Spleen (tissue), 11 donors: ENCODE measurements at regions not wholly inside any gene's neighbourhood (a gene's known extent, or its start where the extent isn't known, plus 50 kb on each side); places are given as distances from the start of the nearest gene placed in this dataset.

Experiments
- DNase-seq: peaks from one replicate; pipeline ENCODE4 v3.0.0-alpha.2; 2020
- H3K27ac ChIP-seq, 8 donors: fragments of 200-600 bp; sonication (generic) in 7 of 8; 1 replicate in 4 of 8; 2 replicates in 4 of 8; pipeline versions ENCODE4 v1.5.0 to v1.8.0; 2016 to 2021; ENCODE audit warnings: inconsistent platforms in 4 of 8, mild to moderate bottlenecking in 4 of 8, moderate library complexity in 1 of 8
- H3K27me3 ChIP-seq, 7 donors: fragments of 200-600 bp; sonication (generic) in 6 of 7; replicated peaks in 1 of 7; 1 replicate in 4 of 7; 2 replicates in 3 of 7; pipeline versions ENCODE4 v1.5.0 to v1.8.0; 2016 to 2021; ENCODE audit warnings: inconsistent platforms in 3 of 7, mild to moderate bottlenecking in 1 of 7
- H3K36me3 ChIP-seq, 6 donors: fragments of 200-600 bp; sonication (generic) in 5 of 6; 1 replicate in 4 of 6; 2 replicates in 2 of 6; pipeline versions ENCODE4 v1.5.0 to v1.8.0; 2016 to 2021; ENCODE audit warnings: inconsistent platforms in 2 of 6
- H3K4me1 ChIP-seq, 6 donors: fragments of 200-600 bp; sonication (generic) in 5 of 6; 1 replicate in 3 of 6; 2 replicates in 3 of 6; pipeline versions ENCODE4 v1.5.0 to v1.8.0; 2016 to 2021; ENCODE audit warnings: inconsistent platforms in 3 of 6
- H3K4me3 ChIP-seq, 8 donors: fragments of 200-600 bp; sonication (generic) in 7 of 8; 1 replicate in 4 of 8; 2 replicates in 4 of 8; pipeline versions ENCODE4 v1.5.0 to v1.8.0; 2016 to 2021; ENCODE audit warnings: inconsistent platforms in 4 of 8, mild to moderate bottlenecking in 4 of 8, moderate library complexity in 2 of 8
- H3K9me3 ChIP-seq, 8 donors: fragments of 200-600 bp; sonication (generic) in 7 of 8; 1 replicate in 4 of 8; 2 replicates in 4 of 8; pipeline versions ENCODE4 v1.5.0 to v1.8.0; 2016 to 2021; ENCODE audit warnings: inconsistent platforms in 4 of 8
- CTCF ChIP-seq, 11 experiments: fragments of 200-600 bp in 7 of 11; fragments of 450-650 bp in 4 of 11; sonication (generic) in 4 of 11; IDR thresholded peaks in 8 of 11; conservative IDR thresholded peaks in 3 of 11; 1 replicate in 7 of 11; 2 replicates in 4 of 11; pipeline versions ENCODE4 v1.4.0 to v1.8.0; 2016 to 2021; ENCODE audit warnings: antibody characterized with exemption in 11 of 11, inconsistent platforms in 4 of 11, mild to moderate bottlenecking in 1 of 11
- POLR2A ChIP-seq, 3 donors: fragments of 450-650 bp; IDR thresholded peaks; one replicate each; pipeline ENCODE4 v1.5.1; 2017; ENCODE audit warnings: antibody characterized with exemption in 3 of 3, mild to moderate bottlenecking in 1 of 3
- POLR2AphosphoS5 ChIP-seq, 3 donors: sonication (generic); formaldehyde crosslinking; IDR thresholded peaks; one replicate each; pipeline ENCODE4 v1.5.1; 2017; ENCODE audit warnings: antibody characterized with exemption in 3 of 3
- WGBS, 5 donors: extraction: QIAGEN DNeasy Blood & Tissue Kit in 3 of 5; methylation state at CpG; one replicate each; pipeline versions ENCODE4 v1.1.5 to v1.1.7; 2013 to 2018; 5-methylcytosine and 5-hydroxymethylcytosine counted together
- intact Hi-C: fragments of 100-400 bp; cut with DNase I; formaldehyde crosslinking; loops from one replicate; pipeline ENCODE4 v1.15.0; 2023; ENCODE audit warnings: low total_unique reads
- donor health status: healthy with polysubstance abuse.
- donor health status: DM: no; HTN: no; CAD: no; lungs with moderate emphysema.
- donor health status: DM: no; HTN: no; CAD: no.
- donor health status: Bipolar disorder and iron deficiency.
- donor health status: healthy.
- donor health status: DM: no; HTN: no; CAD: no.
- donor health status: DM: yes; HTN: yes; CAD: no.

- intact Hi-C loops = no loop called here
- Histone ChIP-seq H3K4me3 (no peak overlapping the region), H3K9me3 (peaks cover 0 to 19% (median 5%) of the 10 kb centered on the region in 8 donors), H3K27me3 (no peaks in the 10 kb centered on the region), H3K4me1 (no peaks in the 10 kb centered on the region), H3K36me3 (no peaks in the 10 kb centered on the region), H3K27ac (no peak overlapping the region)
- 82 to 95% (median 88%) methylated on average over 2 of the region's 2 CpGs for WGBS, 5 donors
- TF ChIP-seq POLR2A (IDR thresholded peaks at IDR 0.05) (no peak), CTCF (IDR thresholded peaks at IDR 0.05 in 8 of 11, conservative IDR thresholded peaks at IDR 0.05 in 3 of 11) (no peak), POLR2AphosphoS5 (IDR thresholded peaks at IDR 0.05) (no peak)
- DNase-seq = no peak
These were observed 1409.8 kb downstream of the PCDH7 start for GRCh38 chr4:32129967-32130366.

- intact Hi-C loops = no loop called here
- WGBS, 5 donors = 88 to 100% (median 91%) methylated on average over 1 of the region's 1 CpG
- Histone ChIP-seq H3K27me3 (no peaks in the 10 kb centered on the region), H3K4me1 (no peaks in the 10 kb centered on the region), H3K36me3 (no peaks in the 10 kb centered on the region), H3K4me3 (no peak overlapping the region), H3K27ac (no peak overlapping the region), H3K9me3 (peaks cover 0 to 19% (median 7%) of the 10 kb centered on the region in 8 donors)
- TF ChIP-seq POLR2A (IDR thresholded peaks at IDR 0.05) = no peak
- no peak for TF ChIP-seq CTCF (IDR thresholded peaks at IDR 0.05 in 8 of 11, conservative IDR thresholded peaks at IDR 0.05 in 3 of 11)
- TF ChIP-seq POLR2AphosphoS5 (IDR thresholded peaks at IDR 0.05) = no peak
- DNase-seq = no peak
These were observed 1413.0 kb downstream of the PCDH7 start for GRCh38 chr4:32133141-32133540.

- Histone ChIP-seq H3K4me1 (no peaks in the 10 kb centered on the region), H3K4me3 (no peak overlapping the region), H3K36me3 (no peaks in the 10 kb centered on the region), H3K27me3 (no peaks in the 10 kb centered on the region), H3K9me3 (peaks cover 0 to 19% (median 7%) of the 10 kb centered on the region in 8 donors), H3K27ac (no peak overlapping the region)
- TF ChIP-seq CTCF (IDR thresholded peaks at IDR 0.05 in 8 of 11, conservative IDR thresholded peaks at IDR 0.05 in 3 of 11) = no peak
- no peak for TF ChIP-seq POLR2AphosphoS5 (IDR thresholded peaks at IDR 0.05)
- TF ChIP-seq POLR2A (IDR thresholded peaks at IDR 0.05) = no peak
- intact Hi-C loops = no loop called here
- DNase-seq = no peak
These were observed 1413.6 kb downstream of the PCDH7 start for GRCh38 chr4:32133734-32134133.

- H3K27me3 ChIP-seq = no peaks in the 10 kb centered on the region
- no peak for DNase-seq
- intact Hi-C loops = no loop called here
- no peak for TF ChIP-seq POLR2AphosphoS5 (IDR thresholded peaks at IDR 0.05)
- TF ChIP-seq CTCF (IDR thresholded peaks at IDR 0.05 in 8 of 11, conservative IDR thresholded peaks at IDR 0.05 in 3 of 11) = no peak
- TF ChIP-seq POLR2A (IDR thresholded peaks at IDR 0.05) = no peak
- H3K27ac ChIP-seq = no peak overlapping the region
- no peak overlapping the region for H3K4me3 ChIP-seq
- no peaks in the 10 kb centered on the region for H3K4me1 ChIP-seq
- no peaks in the 10 kb centered on the region for H3K36me3 ChIP-seq
- H3K9me3 ChIP-seq = peaks cover 0 to 13% (median 7%) of the 10 kb centered on the region in 8 donors
These were observed 1415.5 kb downstream of the PCDH7 start for GRCh38 chr4:32135642-32136041.
